ENCODE measurements at regions not wholly inside any gene's neighbourhood (a gene's known extent, or its start where the extent isn't known, plus 50 kb on each side); places are given as distances from the start of the nearest gene placed in this dataset.
A peak's percentile ranks its signal among the peaks of the same experiment; 100 is the strongest.

- TF ChIP-seq CTCF (conservative IDR thresholded peaks at IDR 0.05; ENCODE audit: low read depth, low read length): no peak
- no peak for DNase-seq (ENCODE audit: low read depth)
- no peak overlapping the region for H3K4me3 ChIP-seq (ENCODE audit: low read length)
These were observed 272.1 kb downstream of the UACA start for GRCh38 chr15:70491201-70491621.

GRCh38 chr15:70490838-70491155 is 272.6 kb downstream of the UACA start:
- no peak for TF ChIP-seq CTCF (conservative IDR thresholded peaks at IDR 0.05; ENCODE audit: low read depth, low read length)
- no peak overlapping the region for H3K4me3 ChIP-seq (ENCODE audit: low read length)
- no peak for DNase-seq (ENCODE audit: low read depth)

GRCh38 chr15:70490148-70490837 is 273.1 kb downstream of the UACA start:
- TF ChIP-seq CTCF (conservative IDR thresholded peaks at IDR 0.05; ENCODE audit: low read depth, low read length): no peak
- DNase-seq (ENCODE audit: low read depth): no peak
- no peak overlapping the region for H3K4me3 ChIP-seq (ENCODE audit: low read length)

- no peak overlapping the region for H3K4me3 ChIP-seq (ENCODE audit: low read length)
- TF ChIP-seq CTCF (conservative IDR thresholded peaks at IDR 0.05; ENCODE audit: low read depth, low read length): no peak
- DNase-seq (ENCODE audit: low read depth): no peak
These were observed 274.2 kb downstream of the UACA start for GRCh38 chr15:70488941-70489848.

GRCh38 chr15:70488002-70488605 is 275.3 kb downstream of the UACA start:
- no peak for DNase-seq (ENCODE audit: low read depth)
- H3K4me3 ChIP-seq (ENCODE audit: low read length): no peak overlapping the region
- TF ChIP-seq CTCF (conservative IDR thresholded peaks at IDR 0.05; ENCODE audit: low read depth, low read length): peak; percentile 98

GRCh38 chr15:70487387-70487740 is 276.0 kb downstream of the UACA start:
- no peak overlapping the region for H3K4me3 ChIP-seq (ENCODE audit: low read length)
- no peak for TF ChIP-seq CTCF (conservative IDR thresholded peaks at IDR 0.05; ENCODE audit: low read depth, low read length)
- DNase-seq (ENCODE audit: low read depth): no peak
